ENCODE measurements at regions not wholly inside any gene's neighbourhood (a gene's known extent, or its start where the extent isn't known, plus 50 kb on each side); places are given as distances from the start of the nearest gene placed in this dataset.

DNA sequence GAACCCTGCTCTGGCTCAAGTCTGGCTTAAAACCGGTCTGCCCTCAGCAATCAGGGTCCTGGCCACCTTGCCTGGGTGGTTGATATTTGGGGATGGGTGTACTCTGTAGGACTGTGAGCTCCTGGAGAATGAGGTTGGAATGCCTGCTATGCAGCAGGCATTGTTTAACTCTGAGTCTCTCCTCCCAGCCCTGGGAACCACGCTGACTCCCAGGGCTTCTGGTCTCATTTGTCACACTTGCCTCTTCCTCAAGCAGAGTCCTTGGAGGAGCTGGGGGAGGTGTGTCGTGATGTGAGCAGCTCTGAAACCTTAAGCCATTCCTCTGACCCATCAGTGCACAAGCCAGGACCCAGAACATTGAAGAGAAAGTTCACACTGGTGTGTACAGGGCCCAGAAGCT, 340.1 kb downstream of the MN1 start (continued):
- TF ChIP-seq, protein P1, sequence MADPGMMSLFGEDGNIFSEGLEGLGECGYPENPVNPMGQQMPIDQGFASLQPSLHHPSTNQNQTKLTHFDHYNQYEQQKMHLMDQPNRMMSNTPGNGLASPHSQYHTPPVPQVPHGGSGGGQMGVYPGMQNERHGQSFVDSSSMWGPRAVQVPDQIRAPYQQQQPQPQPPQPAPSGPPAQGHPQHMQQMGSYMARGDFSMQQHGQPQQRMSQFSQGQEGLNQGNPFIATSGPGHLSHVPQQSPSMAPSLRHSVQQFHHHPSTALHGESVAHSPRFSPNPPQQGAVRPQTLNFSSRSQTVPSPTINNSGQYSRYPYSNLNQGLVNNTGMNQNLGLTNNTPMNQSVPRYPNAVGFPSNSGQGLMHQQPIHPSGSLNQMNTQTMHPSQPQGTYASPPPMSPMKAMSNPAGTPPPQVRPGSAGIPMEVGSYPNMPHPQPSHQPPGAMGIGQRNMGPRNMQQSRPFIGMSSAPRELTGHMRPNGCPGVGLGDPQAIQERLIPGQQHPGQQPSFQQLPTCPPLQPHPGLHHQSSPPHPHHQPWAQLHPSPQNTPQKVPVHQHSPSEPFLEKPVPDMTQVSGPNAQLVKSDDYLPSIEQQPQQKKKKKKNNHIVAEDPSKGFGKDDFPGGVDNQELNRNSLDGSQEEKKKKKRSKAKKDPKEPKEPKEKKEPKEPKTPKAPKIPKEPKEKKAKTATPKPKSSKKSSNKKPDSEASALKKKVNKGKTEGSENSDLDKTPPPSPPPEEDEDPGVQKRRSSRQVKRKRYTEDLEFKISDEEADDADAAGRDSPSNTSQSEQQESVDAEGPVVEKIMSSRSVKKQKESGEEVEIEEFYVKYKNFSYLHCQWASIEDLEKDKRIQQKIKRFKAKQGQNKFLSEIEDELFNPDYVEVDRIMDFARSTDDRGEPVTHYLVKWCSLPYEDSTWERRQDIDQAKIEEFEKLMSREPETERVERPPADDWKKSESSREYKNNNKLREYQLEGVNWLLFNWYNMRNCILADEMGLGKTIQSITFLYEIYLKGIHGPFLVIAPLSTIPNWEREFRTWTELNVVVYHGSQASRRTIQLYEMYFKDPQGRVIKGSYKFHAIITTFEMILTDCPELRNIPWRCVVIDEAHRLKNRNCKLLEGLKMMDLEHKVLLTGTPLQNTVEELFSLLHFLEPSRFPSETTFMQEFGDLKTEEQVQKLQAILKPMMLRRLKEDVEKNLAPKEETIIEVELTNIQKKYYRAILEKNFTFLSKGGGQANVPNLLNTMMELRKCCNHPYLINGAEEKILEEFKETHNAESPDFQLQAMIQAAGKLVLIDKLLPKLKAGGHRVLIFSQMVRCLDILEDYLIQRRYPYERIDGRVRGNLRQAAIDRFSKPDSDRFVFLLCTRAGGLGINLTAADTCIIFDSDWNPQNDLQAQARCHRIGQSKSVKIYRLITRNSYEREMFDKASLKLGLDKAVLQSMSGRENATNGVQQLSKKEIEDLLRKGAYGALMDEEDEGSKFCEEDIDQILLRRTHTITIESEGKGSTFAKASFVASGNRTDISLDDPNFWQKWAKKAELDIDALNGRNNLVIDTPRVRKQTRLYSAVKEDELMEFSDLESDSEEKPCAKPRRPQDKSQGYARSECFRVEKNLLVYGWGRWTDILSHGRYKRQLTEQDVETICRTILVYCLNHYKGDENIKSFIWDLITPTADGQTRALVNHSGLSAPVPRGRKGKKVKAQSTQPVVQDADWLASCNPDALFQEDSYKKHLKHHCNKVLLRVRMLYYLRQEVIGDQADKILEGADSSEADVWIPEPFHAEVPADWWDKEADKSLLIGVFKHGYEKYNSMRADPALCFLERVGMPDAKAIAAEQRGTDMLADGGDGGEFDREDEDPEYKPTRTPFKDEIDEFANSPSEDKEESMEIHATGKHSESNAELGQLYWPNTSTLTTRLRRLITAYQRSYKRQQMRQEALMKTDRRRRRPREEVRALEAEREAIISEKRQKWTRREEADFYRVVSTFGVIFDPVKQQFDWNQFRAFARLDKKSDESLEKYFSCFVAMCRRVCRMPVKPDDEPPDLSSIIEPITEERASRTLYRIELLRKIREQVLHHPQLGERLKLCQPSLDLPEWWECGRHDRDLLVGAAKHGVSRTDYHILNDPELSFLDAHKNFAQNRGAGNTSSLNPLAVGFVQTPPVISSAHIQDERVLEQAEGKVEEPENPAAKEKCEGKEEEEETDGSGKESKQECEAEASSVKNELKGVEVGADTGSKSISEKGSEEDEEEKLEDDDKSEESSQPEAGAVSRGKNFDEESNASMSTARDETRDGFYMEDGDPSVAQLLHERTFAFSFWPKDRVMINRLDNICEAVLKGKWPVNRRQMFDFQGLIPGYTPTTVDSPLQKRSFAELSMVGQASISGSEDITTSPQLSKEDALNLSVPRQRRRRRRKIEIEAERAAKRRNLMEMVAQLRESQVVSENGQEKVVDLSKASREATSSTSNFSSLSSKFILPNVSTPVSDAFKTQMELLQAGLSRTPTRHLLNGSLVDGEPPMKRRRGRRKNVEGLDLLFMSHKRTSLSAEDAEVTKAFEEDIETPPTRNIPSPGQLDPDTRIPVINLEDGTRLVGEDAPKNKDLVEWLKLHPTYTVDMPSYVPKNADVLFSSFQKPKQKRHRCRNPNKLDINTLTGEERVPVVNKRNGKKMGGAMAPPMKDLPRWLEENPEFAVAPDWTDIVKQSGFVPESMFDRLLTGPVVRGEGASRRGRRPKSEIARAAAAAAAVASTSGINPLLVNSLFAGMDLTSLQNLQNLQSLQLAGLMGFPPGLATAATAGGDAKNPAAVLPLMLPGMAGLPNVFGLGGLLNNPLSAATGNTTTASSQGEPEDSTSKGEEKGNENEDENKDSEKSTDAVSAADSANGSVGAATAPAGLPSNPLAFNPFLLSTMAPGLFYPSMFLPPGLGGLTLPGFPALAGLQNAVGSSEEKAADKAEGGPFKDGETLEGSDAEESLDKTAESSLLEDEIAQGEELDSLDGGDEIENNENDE (IDR thresholded peaks at IDR 0.05; ENCODE audit: insufficient replicate concordance, low read length) = no peak
- TF ChIP-seq CHD1 (IDR thresholded peaks at IDR 0.05; ENCODE audit: low read depth, low read length) (no peak), PHF8 (conservative IDR thresholded peaks at IDR 0.05; ENCODE audit: low read depth, low read length) (no peak), RNF2 (IDR thresholded peaks at IDR 0.05; ENCODE audit: borderline replicate concordance, low read depth, low read length, missing control alignments, poor library complexity, severe bottlenecking) (no peak), SP4 (IDR thresholded peaks at IDR 0.05; ENCODE audit: low read length) (no peak), TEAD4 (IDR thresholded peaks at IDR 0.05; ENCODE audit: low read depth, low read length) (peak; percentile 99), TAF7 (optimal IDR thresholded peaks at IDR 0.05; ENCODE audit: borderline replicate concordance, low read depth, low read length) (no peak), GABPA (IDR thresholded peaks at IDR 0.05; ENCODE audit: borderline replicate concordance, insufficient read depth, low read length) (no peak)
- TF ChIP-seq, protein P2, sequence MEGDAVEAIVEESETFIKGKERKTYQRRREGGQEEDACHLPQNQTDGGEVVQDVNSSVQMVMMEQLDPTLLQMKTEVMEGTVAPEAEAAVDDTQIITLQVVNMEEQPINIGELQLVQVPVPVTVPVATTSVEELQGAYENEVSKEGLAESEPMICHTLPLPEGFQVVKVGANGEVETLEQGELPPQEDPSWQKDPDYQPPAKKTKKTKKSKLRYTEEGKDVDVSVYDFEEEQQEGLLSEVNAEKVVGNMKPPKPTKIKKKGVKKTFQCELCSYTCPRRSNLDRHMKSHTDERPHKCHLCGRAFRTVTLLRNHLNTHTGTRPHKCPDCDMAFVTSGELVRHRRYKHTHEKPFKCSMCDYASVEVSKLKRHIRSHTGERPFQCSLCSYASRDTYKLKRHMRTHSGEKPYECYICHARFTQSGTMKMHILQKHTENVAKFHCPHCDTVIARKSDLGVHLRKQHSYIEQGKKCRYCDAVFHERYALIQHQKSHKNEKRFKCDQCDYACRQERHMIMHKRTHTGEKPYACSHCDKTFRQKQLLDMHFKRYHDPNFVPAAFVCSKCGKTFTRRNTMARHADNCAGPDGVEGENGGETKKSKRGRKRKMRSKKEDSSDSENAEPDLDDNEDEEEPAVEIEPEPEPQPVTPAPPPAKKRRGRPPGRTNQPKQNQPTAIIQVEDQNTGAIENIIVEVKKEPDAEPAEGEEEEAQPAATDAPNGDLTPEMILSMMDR (IDR thresholded peaks at IDR 0.05; ENCODE audit: control extremely low read depth in 1 of 3, insufficient read depth in 1 of 3, low read depth in 1 of 3, low read length in 3 of 3) = no peak

Data from H1 (cell line).